ENCODE measurements at regions not wholly inside any gene's neighbourhood (a gene's known extent, or its start where the extent isn't known, plus 50 kb on each side); places are given as distances from the start of the nearest gene placed in this dataset.

DNA sequence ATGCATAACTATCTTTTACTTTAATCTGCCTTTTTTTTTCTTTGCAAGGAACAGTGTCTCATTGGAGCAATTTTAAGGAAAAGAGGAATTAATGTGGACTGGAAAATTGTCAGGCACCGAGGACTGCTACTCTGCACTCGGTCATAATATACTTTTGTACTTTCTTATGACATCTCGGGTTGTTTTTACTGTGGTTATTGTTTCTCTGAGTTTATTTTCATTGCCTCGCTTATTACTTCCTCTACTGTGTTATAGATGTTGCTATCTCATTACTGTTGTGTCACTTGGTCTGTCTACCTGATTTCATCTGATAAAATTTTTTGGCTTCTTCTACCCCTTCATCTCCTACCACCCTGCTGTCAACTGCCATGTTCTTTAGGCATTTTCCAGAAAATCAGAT lies 213.5 kb upstream of the POU1F1 start:
- TF ChIP-seq, protein P1, sequence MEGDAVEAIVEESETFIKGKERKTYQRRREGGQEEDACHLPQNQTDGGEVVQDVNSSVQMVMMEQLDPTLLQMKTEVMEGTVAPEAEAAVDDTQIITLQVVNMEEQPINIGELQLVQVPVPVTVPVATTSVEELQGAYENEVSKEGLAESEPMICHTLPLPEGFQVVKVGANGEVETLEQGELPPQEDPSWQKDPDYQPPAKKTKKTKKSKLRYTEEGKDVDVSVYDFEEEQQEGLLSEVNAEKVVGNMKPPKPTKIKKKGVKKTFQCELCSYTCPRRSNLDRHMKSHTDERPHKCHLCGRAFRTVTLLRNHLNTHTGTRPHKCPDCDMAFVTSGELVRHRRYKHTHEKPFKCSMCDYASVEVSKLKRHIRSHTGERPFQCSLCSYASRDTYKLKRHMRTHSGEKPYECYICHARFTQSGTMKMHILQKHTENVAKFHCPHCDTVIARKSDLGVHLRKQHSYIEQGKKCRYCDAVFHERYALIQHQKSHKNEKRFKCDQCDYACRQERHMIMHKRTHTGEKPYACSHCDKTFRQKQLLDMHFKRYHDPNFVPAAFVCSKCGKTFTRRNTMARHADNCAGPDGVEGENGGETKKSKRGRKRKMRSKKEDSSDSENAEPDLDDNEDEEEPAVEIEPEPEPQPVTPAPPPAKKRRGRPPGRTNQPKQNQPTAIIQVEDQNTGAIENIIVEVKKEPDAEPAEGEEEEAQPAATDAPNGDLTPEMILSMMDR (IDR thresholded peaks at IDR 0.05; ENCODE audit: borderline replicate concordance, extremely low read depth, low read length, poor library complexity, severe bottlenecking) = no peak
- TF ChIP-seq EZH2 (IDR thresholded peaks at IDR 0.05; ENCODE audit: borderline replicate concordance, low read depth, low read length, severe bottlenecking) = no peak

Measured in DND-41 (cell line).